H1 (cell line): ENCODE measurements at regions not wholly inside any gene's neighbourhood (a gene's known extent, or its start where the extent isn't known, plus 50 kb on each side); places are given as distances from the start of the nearest gene placed in this dataset.

ENCODE experiments used
- CTCF ChIA-PET: fragments of 300-600 bp; sonication (Branson Sonifier 250); formaldehyde crosslinking; loops from one replicate; lab custom pipeline; 2021; ENCODE audit not compliant: partially characterized antibody; lab: Charles Lee
- POLR2A ChIA-PET: fragments of 300-600 bp; sonication (Branson Sonifier 250); formaldehyde crosslinking; loops from one replicate; lab custom pipeline; 2021; ENCODE audit warnings: inconsistent platforms; ENCODE audit not compliant: partially characterized antibody; lab: Charles Lee
- DNase-seq, 2 experiments: peaks; one replicate each; pipeline versions ENCODE4 v3.0.0 to v3.0.0-alpha.2; 2010 to 2022; ENCODE audit warnings: low spot score in 2 of 2, low read depth in 1 of 2, mixed read lengths in 1 of 2
- FAIRE-seq: peaks from 2 replicates; lab custom pipeline; 2011; peaks lifted over from hg19 to GRCh38; lab: Jason Lieb, UNC
- H2AFZ ChIP-seq: 2 replicates; pipeline ENCODE4 v1.8.1; 2012; ENCODE audit warnings: low read length, inconsistent platforms
- H2AK5ac ChIP-seq: 2 replicates; pipeline ENCODE4 v1.6.1; 2013; ENCODE audit warnings: low read depth, low read length
- H2BK120ac ChIP-seq: replicated peaks from 2 replicates; pipeline ENCODE3; 2013; ENCODE audit warnings: low read depth, low read length, inconsistent platforms
- H2BK12ac ChIP-seq: 2 replicates; pipeline ENCODE4 v1.6.1; 2013; ENCODE audit warnings: low read depth, low read length
- H2BK15ac ChIP-seq: 2 replicates; pipeline ENCODE4 v1.6.1; 2013; ENCODE audit warnings: low read length
- H2BK20ac ChIP-seq: 2 replicates; pipeline ENCODE4 v1.6.1; 2013; ENCODE audit warnings: low read length
- H2BK5ac ChIP-seq: 2 replicates; pipeline ENCODE4 v1.6.1; 2013; ENCODE audit warnings: low read depth, low read length
- H3K14ac ChIP-seq: 2 replicates; pipeline ENCODE4 v1.6.1; 2013; ENCODE audit warnings: inconsistent platforms; ENCODE audit not compliant: insufficient read length
- H3K18ac ChIP-seq: 2 replicates; pipeline ENCODE4 v1.6.1; 2013; ENCODE audit warnings: low read length; ENCODE audit errors: extremely low read depth
- H3K23ac ChIP-seq: 2 replicates; pipeline ENCODE4 v1.6.1; 2013; ENCODE audit warnings: inconsistent platforms; ENCODE audit not compliant: insufficient read length
- H3K23me2 ChIP-seq: 2 replicates; pipeline ENCODE4 v1.6.1; 2013; ENCODE audit warnings: low read depth, low read length
- H3K27ac ChIP-seq: 2 replicates; pipeline ENCODE4 v1.6.1; 2011; ENCODE audit warnings: low read depth, low read length, inconsistent platforms
- H3K27me3 ChIP-seq, 4 experiments: replicated peaks in 1 of 4; 1 replicate in 1 of 4; 2 replicates in 3 of 4; pipeline versions ENCODE4 v1.6.1 to v1.8.1; 2011 to 2013; ENCODE audit warnings: low read length in 3 of 4, mild to moderate bottlenecking in 3 of 4, inconsistent platforms in 2 of 4, mixed read lengths in 2 of 4, moderate library complexity in 1 of 4; ENCODE audit not compliant: control insufficient read depth in 3 of 4, insufficient read depth in 3 of 4; ENCODE audit errors: extremely low read depth in 1 of 4
- H3K36me3 ChIP-seq, 4 experiments: 2 replicates each; pipeline versions ENCODE4 v1.6.1 to v1.8.1; 2011 to 2013; ENCODE audit warnings: mild to moderate bottlenecking in 4 of 4, low read length in 3 of 4, moderate library complexity in 2 of 4, control low read depth in 1 of 4, inconsistent platforms in 1 of 4; ENCODE audit not compliant: insufficient read depth in 4 of 4, control insufficient read depth in 2 of 4
- H3K4ac ChIP-seq: replicated peaks from 2 replicates; pipeline ENCODE3; 2013; ENCODE audit warnings: low read length, low read depth, mixed read lengths, inconsistent platforms; ENCODE audit not compliant: insufficient read length
- H3K4me1 ChIP-seq, 4 experiments: replicated peaks in 1 of 4; 1 replicate in 1 of 4; 2 replicates in 3 of 4; pipeline versions ENCODE4 v1.6.1 to v1.8.1; 2011 to 2013; ENCODE audit warnings: low read length in 3 of 4, inconsistent platforms in 2 of 4, mixed read lengths in 1 of 4; ENCODE audit not compliant: insufficient read depth in 4 of 4, control insufficient read depth in 3 of 4
- H3K4me2 ChIP-seq, 2 experiments: 2 replicates each; pipeline versions ENCODE4 v1.6.1 to v1.8.1; 2011 to 2013; ENCODE audit warnings: low read depth in 2 of 2, low read length in 2 of 2, control low read depth in 1 of 2, inconsistent platforms in 1 of 2, mild to moderate bottlenecking in 1 of 2; ENCODE audit not compliant: insufficient read depth in 1 of 2
- H3K4me3 ChIP-seq, 4 experiments: fragments of 200-600, 300-600 bp in 1 of 4; sonication (generic), shearing (Covaris generic), sonication (Bioruptor Twin) in 1 of 4; 2 replicates each; pipeline versions ENCODE4 v1.5.1 to v1.8.1; 2011 to 2016; ENCODE audit warnings: low read length in 4 of 4, low read depth in 3 of 4, control low read depth in 2 of 4, inconsistent platforms in 2 of 4, mild to moderate bottlenecking in 2 of 4, mixed read lengths in 1 of 4, moderate library complexity in 1 of 4; ENCODE audit not compliant: insufficient read depth in 2 of 4; ENCODE audit errors: extremely low read depth in 1 of 4
- H3K56ac ChIP-seq: replicated peaks from 2 replicates; pipeline ENCODE3; 2013; ENCODE audit warnings: low read depth, mild to moderate bottlenecking, mixed read lengths, low read length, inconsistent platforms; ENCODE audit not compliant: insufficient read length
- H3K79me1 ChIP-seq: 2 replicates; pipeline ENCODE4 v1.6.1; 2013; ENCODE audit warnings: low read depth, low read length, control low read depth
- H3K79me2 ChIP-seq, 2 experiments: 2 replicates each; pipeline versions ENCODE4 v1.6.1 to v1.8.1; 2012 to 2013; ENCODE audit warnings: low read length in 2 of 2, mild to moderate bottlenecking in 2 of 2, inconsistent platforms in 1 of 2; ENCODE audit not compliant: insufficient read depth in 2 of 2, control insufficient read depth in 1 of 2
- H3K9ac ChIP-seq, 4 experiments: replicated peaks in 1 of 4; 1 replicate in 1 of 4; 2 replicates in 3 of 4; pipeline versions ENCODE4 v1.6.1 to v1.8.1; 2011 to 2013; ENCODE audit warnings: low read depth in 3 of 4, low read length in 3 of 4, control low read depth in 2 of 4, mild to moderate bottlenecking in 2 of 4, moderate library complexity in 2 of 4, inconsistent platforms in 1 of 4; ENCODE audit errors: extremely low read depth in 1 of 4
- H3K9me3 ChIP-seq, 2 experiments: 2 replicates each; pipeline versions ENCODE4 v1.6.1 to v1.8.1; 2012 to 2013; ENCODE audit warnings: mild to moderate bottlenecking in 2 of 2, moderate library complexity in 2 of 2, control low read depth in 1 of 2, inconsistent platforms in 1 of 2, low read depth in 1 of 2, low read length in 1 of 2, mixed read lengths in 1 of 2; ENCODE audit not compliant: insufficient read depth in 2 of 2
- H4K20me1 ChIP-seq, 2 experiments: replicated peaks in 1 of 2; 2 replicates each; pipeline versions ENCODE3 to v1.8.1; 2011 to 2013; ENCODE audit warnings: inconsistent platforms in 2 of 2, low read length in 2 of 2, mild to moderate bottlenecking in 1 of 2; ENCODE audit not compliant: insufficient read depth in 2 of 2, control insufficient read depth in 1 of 2
- H4K5ac ChIP-seq: 2 replicates; pipeline ENCODE4 v1.6.1; 2013; ENCODE audit warnings: low read length, low read depth, mixed read lengths, inconsistent platforms; ENCODE audit not compliant: insufficient read length
- H4K8ac ChIP-seq: 2 replicates; pipeline ENCODE4 v1.8.0; 2013; ENCODE audit warnings: mild to moderate bottlenecking, moderate library complexity, low read length, inconsistent platforms; ENCODE audit not compliant: insufficient read depth; ENCODE audit errors: extremely low read depth
- H4K91ac ChIP-seq: replicated peaks from 2 replicates; pipeline ENCODE3; 2013; ENCODE audit warnings: low read length, mixed read lengths, inconsistent platforms; ENCODE audit not compliant: insufficient read length
- CBX5 ChIP-seq: fragments of 300-800, 300-1000 bp; sonication (generic); IDR thresholded peaks from 2 replicates; pipeline ENCODE4 v1.7.1; 2016; ENCODE audit warnings: antibody characterized with exemption, low read length, low read depth
- CHD2 ChIP-seq: IDR thresholded peaks from 2 replicates; pipeline ENCODE4 v1.6.1; 2012; ENCODE audit warnings: low read length, improper control_type of control experiment
- E2F6 ChIP-seq: IDR thresholded peaks from 2 replicates; pipeline ENCODE4 v1.6.1; 2012; ENCODE audit warnings: inconsistent platforms
- EZH2 ChIP-seq: fragments of 200-600 bp; sonication (generic); IDR thresholded peaks from 2 replicates; pipeline ENCODE4 v1.7.1; 2012; ENCODE audit warnings: low read depth, mild to moderate bottlenecking, moderate library complexity, low read length, inconsistent platforms; ENCODE audit not compliant: severe bottlenecking
- KDM4A ChIP-seq: IDR thresholded peaks from one replicate; pipeline ENCODE4 v1.7.1; 2012; ENCODE audit warnings: low read depth, mild to moderate bottlenecking, moderate library complexity, low read length, inconsistent platforms; ENCODE audit not compliant: severe bottlenecking
- KDM5A ChIP-seq: fragments of 200-600 bp; IDR thresholded peaks from 2 replicates; pipeline ENCODE4 v1.7.1; 2012; ENCODE audit warnings: mild to moderate bottlenecking, low read length, inconsistent platforms, mixed read lengths
- PHF8 ChIP-seq: fragments of 200-600 bp; sonication (generic); conservative IDR thresholded peaks from 2 replicates; pipeline ENCODE4 v1.7.1; 2012; ENCODE audit warnings: low read depth, mild to moderate bottlenecking, inconsistent platforms, low read length, moderate library complexity
- POLR2A ChIP-seq, 2 experiments: IDR thresholded peaks; 1 replicate in 1 of 2; 2 replicates in 1 of 2; pipeline ENCODE4 v1.6.1; 2011; ENCODE audit warnings: low read depth in 2 of 2, low read length in 2 of 2, mild to moderate bottlenecking in 2 of 2; ENCODE audit errors: control extremely low read depth in 1 of 2
- RNF2 ChIP-seq: fragments of 200-900, 300-1000 bp; sonication (generic); IDR thresholded peaks from 2 replicates; pipeline ENCODE4 v1.7.1; 2016; ENCODE audit warnings: borderline replicate concordance, low read depth, mild to moderate bottlenecking, antibody characterized with exemption, low read length; ENCODE audit not compliant: poor library complexity, severe bottlenecking; ENCODE audit errors: missing control alignments
- SIRT6 ChIP-seq: IDR thresholded peaks from one replicate; pipeline ENCODE4 v1.7.1; 2012; ENCODE audit warnings: low read length, inconsistent platforms
- SIX5 ChIP-seq: IDR thresholded peaks from 2 replicates; pipeline ENCODE4 v1.6.1; 2011; ENCODE audit warnings: mild to moderate bottlenecking, low read depth, low read length
- SP1 ChIP-seq: IDR thresholded peaks from 2 replicates; pipeline ENCODE4 v1.6.1; 2011; ENCODE audit warnings: low read depth, low read length
- TBP ChIP-seq: IDR thresholded peaks from 2 replicates; pipeline ENCODE4 v1.6.1; 2011; ENCODE audit warnings: low read depth, low read length, improper control_type of control experiment
- TCF12 ChIP-seq: IDR thresholded peaks from 2 replicates; pipeline ENCODE4 v1.6.1; 2011; ENCODE audit warnings: low read depth, mild to moderate bottlenecking, low read length
- ZNF274 ChIP-seq: IDR thresholded peaks from 2 replicates; pipeline ENCODE4 v1.7.0; 2012; ENCODE audit warnings: low read length, borderline replicate concordance; ENCODE audit errors: extremely low read depth
- WGBS, 2 experiments: shearing (Covaris generic) in 1 of 2; methylation state at CpG; one replicate each; pipeline versions ENCODE4 v1.1.6 to v1.1.7; 2013 to 2015; ENCODE audit warnings: low lambda C conversion rate in 2 of 2, mixed read lengths in 2 of 2, inconsistent platforms in 1 of 2, low coverage in 1 of 2, missing lambda C conversion rate in 1 of 2; ENCODE audit not compliant: insufficient replicate concordance in 2 of 2, insufficient coverage in 1 of 2, insufficient read length in 1 of 2; ENCODE audit errors: extremely low coverage in 1 of 2, missing lambda C conversion rate in 1 of 2; 5-methylcytosine and 5-hydroxymethylcytosine counted together

DNA sequence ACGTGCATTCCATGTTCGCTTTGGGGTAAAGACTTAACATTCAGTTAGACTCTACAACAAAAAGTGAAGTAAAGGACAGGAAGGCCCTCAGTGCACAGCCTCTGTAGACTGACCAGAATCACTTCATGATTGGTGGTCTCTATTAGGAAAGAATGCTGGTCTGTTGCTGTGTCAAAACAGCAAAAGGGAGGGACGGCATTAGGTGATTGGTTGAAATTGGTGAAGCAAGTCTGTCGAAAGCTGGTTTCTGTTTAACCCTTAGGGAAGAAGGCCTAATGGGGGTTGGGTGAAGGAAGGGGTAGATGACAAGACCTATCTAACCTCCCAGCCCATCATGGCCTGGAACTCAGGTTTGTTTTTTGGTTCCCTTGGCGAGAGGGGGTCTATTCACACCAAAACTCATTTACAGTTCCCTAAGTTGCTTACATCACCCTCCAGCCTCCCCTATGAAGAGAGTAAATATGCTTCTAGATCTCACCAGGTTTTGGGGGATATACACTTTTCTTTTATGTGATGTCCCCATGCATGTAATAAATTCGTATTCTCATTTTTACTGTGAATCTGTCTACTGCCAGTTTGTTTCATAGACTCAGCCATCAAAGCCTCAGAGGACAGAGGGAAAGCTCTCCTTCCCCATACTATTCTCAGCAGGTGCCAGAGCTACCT is 65.6 kb downstream of the TMEM17 start:
- no peak for FAIRE-seq
- H3K36me3 ChIP-seq, result no peaks in the 10 kb centered on the region
- 90% methylated on average over 6 of the region's 6 CpGs; no CpG with 5 or more reads in 1 of the 2 experiments for WGBS, 2 experiments
- TF ChIP-seq POLR2A (IDR thresholded peaks at IDR 0.05; ENCODE audit: control extremely low read depth in 1 of 2, low read depth in 2 of 2, low read length in 2 of 2) (no peak), PHF8 (no peak), CBX5 (no peak), TCF12 (no peak), SIX5 (no peak), CHD2 (no peak), E2F6 (no peak), RNF2 (no peak), KDM5A (no peak), SP1 (no peak), SIRT6 (no peak), TBP (no peak), EZH2 (no peak), ZNF274 (no peak), KDM4A (no peak)

More for the DNA sequence above, 65.6 kb downstream of the TMEM17 start:
- no peak overlapping the region for H3K9ac ChIP-seq
- no peak overlapping the region for H3K4me2 ChIP-seq
- H4K8ac ChIP-seq, result no peak overlapping the region
- no peak overlapping the region for H2BK12ac ChIP-seq
- ChIA-PET CTCF (no interaction called here), POLR2A (no interaction called here)
- no peak overlapping the region for H4K91ac ChIP-seq
- no peak overlapping the region for H3K23ac ChIP-seq
- H3K9me3 ChIP-seq, result no peaks in the 10 kb centered on the region
- H2BK120ac ChIP-seq, result no peak overlapping the region
- no peak overlapping the region for H3K56ac ChIP-seq
- H2BK5ac ChIP-seq, result no peak overlapping the region
- no peak overlapping the region for H3K27ac ChIP-seq
- no peak overlapping the region for H3K4me3 ChIP-seq
- DNase-seq, result no peak
- H3K4ac ChIP-seq, result no peak overlapping the region
- no peak overlapping the region for H2BK15ac ChIP-seq
- H3K18ac ChIP-seq, result no peak overlapping the region
- no peaks in the 10 kb centered on the region for H4K20me1 ChIP-seq
- H3K79me2 ChIP-seq, result no peaks in the 10 kb centered on the region
- no peak overlapping the region for H2AFZ ChIP-seq
- no peaks in the 10 kb centered on the region for H3K79me1 ChIP-seq
- no peaks in the 10 kb centered on the region for H3K27me3 ChIP-seq
- H2AK5ac ChIP-seq, result no peak overlapping the region
- H2BK20ac ChIP-seq, result no peak overlapping the region
- H4K5ac ChIP-seq, result no peak overlapping the region
- H3K14ac ChIP-seq, result no peak overlapping the region
- no peaks in the 10 kb centered on the region for H3K23me2 ChIP-seq
- no peaks in the 10 kb centered on the region for H3K4me1 ChIP-seq
